H1 (cell line): ENCODE measurements at regions not wholly inside any gene's neighbourhood (a gene's known extent, or its start where the extent isn't known, plus 50 kb on each side); places are given as distances from the start of the nearest gene placed in this dataset.

Experiments used
- BRCA1 ChIP-seq: IDR thresholded peaks from 2 replicates; pipeline ENCODE4 v1.6.1; 2012; ENCODE audit warnings: low read depth, low read length, improper control_type of control experiment
- GABPA ChIP-seq: IDR thresholded peaks from 2 replicates; pipeline ENCODE4 v1.6.1; 2011; ENCODE audit warnings: mild to moderate bottlenecking, low read length, moderate library complexity, borderline replicate concordance; ENCODE audit not compliant: insufficient read depth
- RAD21 ChIP-seq, 2 experiments: IDR thresholded peaks in 1 of 2; conservative IDR thresholded peaks in 1 of 2; 2 replicates each; pipeline ENCODE4 v1.6.1; 2011; ENCODE audit warnings: low read depth in 2 of 2, low read length in 2 of 2, improper control_type of control experiment in 1 of 2, inconsistent platforms in 1 of 2, mild to moderate bottlenecking in 1 of 2, moderate library complexity in 1 of 2
- TAF7 ChIP-seq: optimal IDR thresholded peaks from 2 replicates; pipeline ENCODE3; 2011; ENCODE audit warnings: low read depth, mild to moderate bottlenecking, inconsistent platforms, low read length, moderate library complexity, borderline replicate concordance
- TBP ChIP-seq: IDR thresholded peaks from 2 replicates; pipeline ENCODE4 v1.6.1; 2011; ENCODE audit warnings: low read depth, low read length, improper control_type of control experiment

DNA sequence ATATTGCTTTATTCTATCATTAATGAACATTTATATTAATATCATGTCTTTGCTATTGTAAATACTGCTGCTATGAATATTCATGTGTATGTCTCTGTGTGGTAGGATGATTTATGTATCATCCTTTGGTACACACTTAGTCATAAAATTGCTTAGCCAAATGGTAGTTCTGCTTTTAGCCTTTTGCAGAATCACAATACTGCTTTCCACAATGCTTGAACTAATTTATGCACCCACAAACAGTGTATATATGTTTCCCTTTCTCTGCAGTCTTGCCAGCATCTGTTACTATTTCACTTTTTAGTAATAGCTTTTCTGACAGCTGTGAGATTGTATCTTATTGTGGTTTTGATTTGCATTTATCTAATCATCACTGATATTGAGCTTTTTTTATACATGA, 254.3 kb upstream of the RBMY1B start (continued):
- TF ChIP-seq TAF7: no peak
- TF ChIP-seq RAD21 (IDR thresholded peaks at IDR 0.05 in 1 of 2, conservative IDR thresholded peaks at IDR 0.05 in 1 of 2; ENCODE audit: low read depth in 2 of 2, low read length in 2 of 2): no peak
- TF ChIP-seq BRCA1: no peak
- TF ChIP-seq TBP: no peak
- TF ChIP-seq GABPA: no peak
